ENCODE measurements at regions not wholly inside any gene's neighbourhood (a gene's known extent, or its start where the extent isn't known, plus 50 kb on each side); places are given as distances from the start of the nearest gene placed in this dataset.
"Not testable (repeated sequence)": the region's sequence is repeated elsewhere in the genome, so short reads cannot be mapped to it uniquely, and the experiment has no call there.

DNA sequence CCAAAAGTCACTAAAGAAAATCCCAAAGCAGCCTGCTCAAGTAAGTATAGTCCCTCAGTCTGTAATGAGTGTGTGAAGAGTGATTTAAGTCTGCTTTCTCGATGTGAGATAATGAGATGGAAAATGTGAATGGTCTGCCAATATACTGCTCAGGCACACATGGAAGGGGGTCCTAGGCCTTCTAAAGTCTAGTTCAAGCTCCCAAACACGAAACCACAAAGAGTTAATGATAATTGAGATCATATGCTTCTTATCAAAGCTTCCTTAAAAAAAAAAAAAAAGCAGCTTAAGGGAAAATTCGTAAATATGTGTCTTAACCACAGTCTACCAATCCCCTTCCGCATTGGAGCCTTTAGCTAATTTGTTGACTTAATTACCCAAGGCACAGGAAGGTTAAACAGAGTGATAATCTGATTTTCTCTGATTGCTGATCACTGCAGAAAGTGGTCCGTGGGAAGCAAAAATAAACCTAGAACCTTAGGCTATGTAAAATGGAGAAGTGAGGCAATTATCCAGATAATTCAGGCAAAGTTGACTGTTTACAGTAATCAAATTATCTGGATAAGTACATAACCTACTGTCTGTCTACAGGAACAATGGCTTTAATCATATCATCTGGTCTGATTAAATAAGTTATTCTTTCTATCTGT is 172.9 kb downstream of the MBL2 start:
- H3K27ac ChIP-seq, result no peak overlapping the region
- TF ChIP-seq, protein P1, sequence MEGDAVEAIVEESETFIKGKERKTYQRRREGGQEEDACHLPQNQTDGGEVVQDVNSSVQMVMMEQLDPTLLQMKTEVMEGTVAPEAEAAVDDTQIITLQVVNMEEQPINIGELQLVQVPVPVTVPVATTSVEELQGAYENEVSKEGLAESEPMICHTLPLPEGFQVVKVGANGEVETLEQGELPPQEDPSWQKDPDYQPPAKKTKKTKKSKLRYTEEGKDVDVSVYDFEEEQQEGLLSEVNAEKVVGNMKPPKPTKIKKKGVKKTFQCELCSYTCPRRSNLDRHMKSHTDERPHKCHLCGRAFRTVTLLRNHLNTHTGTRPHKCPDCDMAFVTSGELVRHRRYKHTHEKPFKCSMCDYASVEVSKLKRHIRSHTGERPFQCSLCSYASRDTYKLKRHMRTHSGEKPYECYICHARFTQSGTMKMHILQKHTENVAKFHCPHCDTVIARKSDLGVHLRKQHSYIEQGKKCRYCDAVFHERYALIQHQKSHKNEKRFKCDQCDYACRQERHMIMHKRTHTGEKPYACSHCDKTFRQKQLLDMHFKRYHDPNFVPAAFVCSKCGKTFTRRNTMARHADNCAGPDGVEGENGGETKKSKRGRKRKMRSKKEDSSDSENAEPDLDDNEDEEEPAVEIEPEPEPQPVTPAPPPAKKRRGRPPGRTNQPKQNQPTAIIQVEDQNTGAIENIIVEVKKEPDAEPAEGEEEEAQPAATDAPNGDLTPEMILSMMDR (conservative IDR thresholded peaks at IDR 0.05), result no peak

DNA sequence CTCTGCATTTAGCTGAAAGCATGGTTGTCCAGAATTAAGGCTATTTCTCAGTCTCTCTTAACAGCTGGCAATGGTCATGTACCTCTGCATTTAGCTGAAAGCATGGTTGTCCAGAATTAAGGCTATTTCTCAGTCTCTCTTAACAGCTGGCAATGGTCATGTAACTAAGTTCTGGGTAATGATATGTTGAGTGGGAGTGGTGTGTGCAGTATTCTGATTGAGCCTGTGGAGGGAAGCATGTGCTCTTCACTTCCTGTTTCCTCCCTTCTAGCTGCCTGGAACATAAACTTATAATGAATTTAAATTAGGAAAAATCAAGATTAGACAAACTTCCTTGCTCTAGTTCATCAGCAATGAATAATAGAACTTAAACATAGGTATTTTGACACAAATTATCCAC is 168.5 kb downstream of the MBL2 start:
- H3K27ac ChIP-seq, result not testable (repeated sequence)

DNA sequence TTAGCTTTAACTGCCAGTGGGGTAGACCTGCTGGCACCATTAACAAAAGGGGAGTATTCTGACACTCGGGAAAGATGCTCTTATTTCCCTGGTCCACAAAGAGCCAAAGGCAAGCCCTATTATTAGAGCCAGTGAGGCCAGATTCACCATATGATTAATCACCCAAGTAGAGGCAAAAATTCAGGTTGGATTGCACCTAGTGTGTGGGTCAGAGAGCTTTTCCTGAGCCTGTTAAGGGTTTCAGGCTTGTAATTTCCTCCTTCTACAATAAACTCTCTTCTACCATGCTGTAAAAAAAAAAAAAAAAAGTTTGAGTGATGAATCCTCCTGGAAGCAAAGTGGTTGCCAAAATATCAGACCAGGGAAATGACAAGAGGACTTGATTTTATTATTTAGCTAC is 163.5 kb downstream of the MBL2 start:
- TF ChIP-seq ZFX (IDR thresholded peaks at IDR 0.05), result no peak
- TF ChIP-seq, protein P1 (conservative IDR thresholded peaks at IDR 0.05), result no peak
- no peak overlapping the region for H3K27ac ChIP-seq

- no peak for TF ChIP-seq ZFX (IDR thresholded peaks at IDR 0.05)
- TF ChIP-seq, protein P1 (conservative IDR thresholded peaks at IDR 0.05), result no peak
- H3K27ac ChIP-seq, result no peak overlapping the region
Measured at GRCh38 chr10:52609626-52610240, 162.9 kb downstream of the MBL2 start.

DNA sequence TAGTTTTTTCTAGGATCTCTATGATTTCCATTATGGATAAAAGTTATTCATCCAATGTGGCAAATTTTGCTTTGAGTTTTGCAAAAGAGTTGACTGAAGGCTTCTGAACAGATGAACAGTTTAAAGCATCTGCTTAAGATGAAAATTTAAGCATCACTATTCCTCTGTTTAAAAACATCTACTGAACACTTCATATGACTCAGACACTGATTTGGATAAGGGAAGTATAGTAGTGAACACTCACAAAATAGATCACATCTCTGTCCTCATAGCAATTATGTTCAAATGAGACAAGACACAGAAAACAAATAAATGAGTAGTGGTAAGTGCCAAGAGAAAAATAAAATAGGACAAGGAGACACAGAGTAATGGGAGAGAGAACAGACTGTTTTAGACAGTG is 157.3 kb downstream of the MBL2 start:
- TF ChIP-seq, protein P1 (conservative IDR thresholded peaks at IDR 0.05), result no peak
- TF ChIP-seq ZFX (IDR thresholded peaks at IDR 0.05), result no peak
- H3K27ac ChIP-seq, result no peak overlapping the region

GRCh38 chr10:52615756-52616394 is 156.7 kb downstream of the MBL2 start:
- TF ChIP-seq ZFX (IDR thresholded peaks at IDR 0.05), result no peak
- TF ChIP-seq, protein P1 (conservative IDR thresholded peaks at IDR 0.05), result no peak
- no peak overlapping the region for H3K27ac ChIP-seq

- TF ChIP-seq, protein P1 (conservative IDR thresholded peaks at IDR 0.05), result no peak
- no peak for TF ChIP-seq ZFX (IDR thresholded peaks at IDR 0.05)
- no peak overlapping the region for H3K27ac ChIP-seq
Measured at GRCh38 chr10:52616395-52616764, 156.2 kb downstream of the MBL2 start.

All from C4-2B (cell line).